Right atrium auricular region (tissue), 2 donors: ENCODE measurements at regions not wholly inside any gene's neighbourhood (a gene's known extent, or its start where the extent isn't known, plus 50 kb on each side); places are given as distances from the start of the nearest gene placed in this dataset.

Source experiments
- DNase-seq: peaks from one replicate; pipeline ENCODE4 v3.0.0-alpha.2; 2019; ENCODE audit warnings: low spot score
- H3K27ac ChIP-seq, 2 donors: fragments of 200-600 bp; sonication (generic); 1 replicate in 1 of 2; 2 replicates in 1 of 2; pipeline ENCODE4 v1.5.1; 2016 to 2019
- H3K27me3 ChIP-seq, 2 donors: fragments of 200-600 bp; sonication (generic); one replicate each; pipeline versions ENCODE4 v1.5.1 to v1.6.0; 2017 to 2019
- H3K36me3 ChIP-seq: fragments of 200-600 bp; sonication (generic); one replicate; pipeline ENCODE4 v1.5.1; 2016
- H3K4me1 ChIP-seq, 2 donors: fragments of 200-600 bp; sonication (generic); one replicate each; pipeline versions ENCODE4 v1.5.1 to v1.6.0; 2017 to 2019
- H3K4me3 ChIP-seq, 2 donors: fragments of 200-600 bp; sonication (generic); 1 replicate in 1 of 2; 2 replicates in 1 of 2; pipeline ENCODE4 v1.5.1; 2017 to 2019; ENCODE audit warnings: mild to moderate bottlenecking in 1 of 2, moderate library complexity in 1 of 2
- H3K9me3 ChIP-seq, 2 donors: fragments of 200-600 bp; sonication (generic); one replicate each; pipeline ENCODE4 v1.5.1; 2019
- CTCF ChIP-seq, 2 donors: fragments of 200-600 bp; sonication (generic); IDR thresholded peaks; one replicate each; pipeline ENCODE4 v1.5.1; 2019; ENCODE audit warnings: antibody characterized with exemption in 2 of 2

GRCh38 chr12:105939181-105939721 is 199.5 kb downstream of the NUAK1 start:
- Histone ChIP-seq H3K27ac (no peak overlapping the region), H3K4me3 (no peak overlapping the region), H3K9me3 (no peaks in the 10 kb centered on the region), H3K27me3 (no peaks in the 10 kb centered on the region), H3K36me3 (no peaks in the 10 kb centered on the region), H3K4me1 (peaks cover 0 to 4% of the 10 kb centered on the region in 2 donors)
- DNase-seq = no peak
- TF ChIP-seq CTCF (IDR thresholded peaks at IDR 0.05) = no peak

- Histone ChIP-seq H3K9me3 (no peaks in the 10 kb centered on the region), H3K27ac (no peak overlapping the region), H3K4me1 (peaks cover 0 to 15% of the 10 kb centered on the region in 2 donors), H3K36me3 (no peaks in the 10 kb centered on the region), H3K4me3 (no peak overlapping the region), H3K27me3 (no peaks in the 10 kb centered on the region)
- no peak for DNase-seq
- TF ChIP-seq CTCF (IDR thresholded peaks at IDR 0.05) = no peak
Observed at GRCh38 chr12:105942281-105942680, 196.5 kb downstream of the NUAK1 start.

GRCh38 chr12:105943525-105943924 is 195.2 kb downstream of the NUAK1 start:
- DNase-seq = no peak

DNA sequence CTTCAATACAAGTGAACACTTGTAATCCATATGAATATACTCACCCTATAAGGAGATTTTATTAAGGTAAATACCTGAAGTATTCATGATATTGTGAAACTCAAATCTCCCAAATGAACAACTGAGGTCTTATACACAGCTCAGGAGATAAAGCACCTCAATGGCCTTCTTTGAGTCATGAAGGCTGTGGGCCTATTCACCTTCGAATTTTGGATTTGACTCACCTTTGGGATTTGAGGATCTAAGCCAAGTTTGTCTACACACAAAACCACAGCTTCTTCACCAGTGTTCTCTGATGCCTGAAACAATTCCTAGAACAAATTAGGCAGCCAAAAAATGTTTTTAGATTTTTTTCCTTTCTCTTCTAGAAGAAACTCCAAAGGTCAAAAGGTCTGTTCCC is 194.1 kb downstream of the NUAK1 start:
- Histone ChIP-seq H3K27me3 (no peaks in the 10 kb centered on the region), H3K9me3 (no peaks in the 10 kb centered on the region), H3K4me3 (no peak overlapping the region), H3K27ac (no peak overlapping the region), H3K4me1 (peaks cover 0 to 29% of the 10 kb centered on the region in 2 donors), H3K36me3 (no peaks in the 10 kb centered on the region)
- no peak for DNase-seq
- TF ChIP-seq CTCF (IDR thresholded peaks at IDR 0.05) = no peak

More at GRCh38 chr12:105943525-105943924, 195.2 kb downstream of the NUAK1 start:
- Histone ChIP-seq H3K4me1 (peaks cover 0 to 27% of the 10 kb centered on the region in 2 donors), H3K36me3 (no peaks in the 10 kb centered on the region), H3K27ac (no peak overlapping the region), H3K9me3 (no peaks in the 10 kb centered on the region), H3K27me3 (no peaks in the 10 kb centered on the region), H3K4me3 (no peak overlapping the region)
- TF ChIP-seq CTCF (IDR thresholded peaks at IDR 0.05) = no peak

- no peaks in the 10 kb centered on the region for H3K36me3 ChIP-seq
- no peak for DNase-seq
- no peak overlapping the region for H3K4me3 ChIP-seq
- peaks cover 0 to 29% of the 10 kb centered on the region in 2 donors for H3K4me1 ChIP-seq
- H3K27ac ChIP-seq = no peak overlapping the region
- H3K27me3 ChIP-seq = no peaks in the 10 kb centered on the region
- no peaks in the 10 kb centered on the region for H3K9me3 ChIP-seq
- TF ChIP-seq CTCF (IDR thresholded peaks at IDR 0.05) = no peak
Observed at GRCh38 chr12:105945880-105946279, 192.9 kb downstream of the NUAK1 start.

DNA sequence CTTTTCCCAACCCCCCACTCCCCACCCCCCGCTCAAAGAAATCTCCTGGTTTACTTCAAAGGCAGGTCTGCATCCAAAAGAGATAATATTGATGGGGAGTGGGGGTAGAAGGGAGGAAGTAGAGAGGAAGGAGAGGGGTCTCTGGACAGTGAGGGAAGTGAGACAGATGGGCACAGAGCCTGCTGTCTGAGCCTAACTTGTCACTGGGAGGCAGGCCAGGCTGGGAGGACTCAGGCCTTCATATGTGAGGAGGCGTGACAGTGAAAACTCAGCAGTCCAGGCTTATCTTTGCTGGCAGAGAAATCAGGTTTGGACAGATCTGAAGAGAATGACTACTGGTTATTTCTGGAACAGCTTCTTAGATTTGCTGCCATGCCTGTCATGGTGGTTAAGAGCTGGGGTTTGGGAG is 192.3 kb downstream of the NUAK1 start:
- Histone ChIP-seq H3K27me3 (no peaks in the 10 kb centered on the region), H3K36me3 (no peaks in the 10 kb centered on the region), H3K27ac (peak overlapping the region in 1 of 2 donors; percentile 60), H3K4me1 (peaks cover 0 to 31% of the 10 kb centered on the region in 2 donors), H3K4me3 (no peak overlapping the region), H3K9me3 (no peaks in the 10 kb centered on the region)
- peak in 1 of 2 donors; percentile 16 for TF ChIP-seq CTCF (IDR thresholded peaks at IDR 0.05)
- no peak for DNase-seq
